Tongue (tissue), 1 donor: ENCODE measurements at regions not wholly inside any gene's neighbourhood (a gene's known extent, or its start where the extent isn't known, plus 50 kb on each side); places are given as distances from the start of the nearest gene placed in this dataset.
A peak's percentile ranks its signal among the peaks of the same experiment; 100 is the strongest.

Source experiments
- DNase-seq: peaks from one replicate; pipeline ENCODE4 v3.0.0-alpha.2; 2015

GRCh38 chr4:15130441-15130840 is 128.2 kb downstream of the CPEB2 start:
- DNase-seq = no peak

GRCh38 chr4:15131551-15131950 is 129.3 kb downstream of the CPEB2 start:
- DNase-seq = no peak

- DNase-seq = no peak
These were observed 130.5 kb downstream of the CPEB2 start for GRCh38 chr4:15132739-15133138.

GRCh38 chr4:15139599-15139998 is 137.3 kb downstream of the CPEB2 start:
- no peak for DNase-seq

GRCh38 chr4:15142201-15142600 is 139.9 kb downstream of the CPEB2 start:
- DNase-seq = no peak

GRCh38 chr4:15143551-15143950 is 141.3 kb downstream of the CPEB2 start:
- DNase-seq = no peak

- no peak for DNase-seq
These were observed 142.1 kb downstream of the CPEB2 start for GRCh38 chr4:15144249-15144966.

GRCh38 chr4:15144967-15145295 is 142.7 kb downstream of the CPEB2 start:
- no peak for DNase-seq

- DNase-seq = no peak
These were observed 143.4 kb downstream of the CPEB2 start for GRCh38 chr4:15145709-15146108.

- no peak for DNase-seq
These were observed 145.4 kb downstream of the CPEB2 start for GRCh38 chr4:15147714-15148113.

- DNase-seq = no peak
These were observed 145.9 kb downstream of the CPEB2 start for GRCh38 chr4:15148199-15148598.

- no peak for DNase-seq
These were observed 146.4 kb downstream of the CPEB2 start for GRCh38 chr4:15148691-15149090.

- DNase-seq = no peak
These were observed 147.1 kb downstream of the CPEB2 start for GRCh38 chr4:15149234-15149838.

GRCh38 chr4:15149839-15150592 is 147.7 kb downstream of the CPEB2 start:
- peak; percentile 66 for DNase-seq

- DNase-seq = no peak
These were observed 148.3 kb downstream of the CPEB2 start for GRCh38 chr4:15150631-15151030.

GRCh38 chr4:15151033-15151432 is 148.8 kb downstream of the CPEB2 start:
- DNase-seq = no peak

- DNase-seq = no peak
These were observed 151.4 kb downstream of the CPEB2 start for GRCh38 chr4:15153662-15154061.

- DNase-seq = no peak
These were observed 156.3 kb downstream of the CPEB2 start for GRCh38 chr4:15158406-15159091.

- DNase-seq = no peak
These were observed 157.3 kb downstream of the CPEB2 start for GRCh38 chr4:15159477-15160019.

GRCh38 chr4:15161439-15161838 is 159.2 kb downstream of the CPEB2 start:
- no peak for DNase-seq

- DNase-seq = no peak
These were observed 159.8 kb downstream of the CPEB2 start for GRCh38 chr4:15162046-15162445.

- DNase-seq = peak; percentile 6
These were observed 160.4 kb downstream of the CPEB2 start for GRCh38 chr4:15162465-15163283.
